HG02852 (cell line): ENCODE measurements at regions not wholly inside any gene's neighbourhood (a gene's known extent, or its start where the extent isn't known, plus 50 kb on each side); places are given as distances from the start of the nearest gene placed in this dataset.
"Not testable (repeated sequence)": the region's sequence is repeated elsewhere in the genome, so short reads cannot be mapped to it uniquely, and the experiment has no call there.

Source experiments
- ATAC-seq: cut with Tn5 transposase; IDR thresholded peaks from one replicate; pipeline ENCODE4 v1.9.1; 2021; ENCODE audit warnings: mild to moderate bottlenecking, moderate library complexity; ENCODE audit not compliant: unreplicated experiment

DNA sequence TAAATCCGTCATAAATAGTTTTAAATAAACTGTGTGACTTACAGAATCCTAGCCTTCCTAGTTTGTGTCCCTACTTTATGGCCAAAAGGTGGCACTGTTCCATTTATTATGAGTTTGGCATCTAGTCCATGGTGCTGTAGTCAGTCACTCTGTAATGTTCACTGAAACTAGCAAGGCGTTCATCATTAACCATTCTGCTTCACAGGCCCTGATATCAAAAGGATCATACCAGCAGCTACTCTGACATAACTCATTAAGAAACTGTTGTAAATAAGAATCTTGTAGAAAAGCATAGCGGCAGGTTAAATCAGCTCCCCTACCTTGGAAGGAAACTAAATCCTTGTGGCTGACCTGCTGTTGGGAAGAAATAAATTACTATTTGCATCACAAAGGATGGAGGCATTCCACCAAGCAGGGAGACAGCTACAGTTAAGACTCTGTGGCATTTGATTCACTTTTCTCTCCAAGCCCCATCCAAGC is 919.6 kb upstream of the DIAPH2 start:
- ATAC-seq, result peak; percentile 73

DNA sequence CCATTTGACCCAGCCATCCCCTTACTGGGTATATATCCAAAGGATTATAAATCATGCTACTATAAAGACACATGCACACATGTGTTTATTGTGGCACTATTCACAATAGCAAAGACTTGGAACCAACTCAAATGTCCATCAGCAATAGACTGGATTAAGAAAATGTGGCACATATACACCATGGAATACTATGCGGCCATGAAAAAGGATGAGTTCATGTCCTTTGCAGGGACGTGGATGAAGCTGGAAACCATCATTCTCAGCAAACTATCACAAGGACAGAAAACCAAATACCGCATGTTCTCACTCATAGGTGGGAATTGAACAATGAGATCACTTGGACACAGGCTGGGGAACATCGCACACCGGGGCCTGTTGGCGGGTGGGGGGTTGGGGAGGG is 913.4 kb upstream of the DIAPH2 start:
- not testable (repeated sequence) for ATAC-seq

DNA sequence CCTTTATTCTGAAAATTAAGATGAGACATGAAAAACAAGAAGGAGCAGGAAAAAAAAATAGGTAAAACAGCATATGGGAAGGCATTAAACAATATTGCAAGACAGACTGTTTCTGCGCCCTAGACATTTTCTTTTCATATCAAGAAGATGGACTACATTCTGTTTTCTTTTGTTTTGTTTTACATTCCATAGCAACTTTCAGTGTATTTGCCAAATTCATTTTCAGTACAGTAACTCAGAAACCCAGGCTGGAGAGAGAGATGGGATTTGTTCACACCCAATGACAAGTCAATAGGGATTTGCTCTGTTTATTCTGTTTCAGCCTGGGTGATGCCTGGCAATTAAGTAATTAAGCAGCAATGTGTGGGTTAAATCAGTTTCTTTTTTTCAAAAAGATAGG is 892.8 kb upstream of the DIAPH2 start:
- ATAC-seq, result no peak

DNA sequence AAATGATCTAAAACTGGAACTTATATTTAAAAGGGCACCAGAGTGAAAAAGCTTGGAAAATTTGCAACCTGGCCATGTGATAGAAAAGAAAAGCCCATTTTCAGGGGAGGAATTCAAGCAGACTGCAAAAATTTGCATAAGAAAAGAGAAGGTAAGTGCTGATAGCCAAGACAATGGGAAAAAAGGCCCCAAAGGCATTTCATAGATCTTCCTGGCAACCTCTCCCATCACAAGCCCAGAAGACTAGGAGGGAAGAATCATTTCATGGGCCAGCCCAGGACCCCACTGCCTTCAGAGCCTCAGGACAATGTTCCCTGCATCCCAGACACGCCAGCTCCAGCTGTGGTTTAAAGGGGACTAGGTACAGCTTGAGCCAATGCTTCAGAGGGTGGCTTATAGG is 887.3 kb upstream of the DIAPH2 start:
- no peak for ATAC-seq

DNA sequence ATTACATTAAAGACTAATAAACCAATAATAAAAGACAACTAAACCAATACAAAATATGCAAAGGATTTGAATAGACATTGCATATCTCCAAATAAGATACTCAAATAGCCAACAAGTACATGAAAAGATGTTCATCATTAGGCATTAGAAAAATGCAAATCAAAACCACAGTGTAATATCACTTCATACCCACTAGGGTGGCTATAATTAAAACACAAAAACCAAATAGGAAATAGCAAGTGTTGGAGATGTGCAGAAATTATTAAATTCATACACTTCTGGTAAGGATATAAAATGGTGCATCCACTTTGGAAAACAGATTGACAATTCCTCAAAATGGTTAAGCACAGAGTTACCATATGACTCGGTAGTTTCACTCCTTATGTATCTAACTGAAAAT is 860.8 kb upstream of the DIAPH2 start:
- ATAC-seq, result no peak

DNA sequence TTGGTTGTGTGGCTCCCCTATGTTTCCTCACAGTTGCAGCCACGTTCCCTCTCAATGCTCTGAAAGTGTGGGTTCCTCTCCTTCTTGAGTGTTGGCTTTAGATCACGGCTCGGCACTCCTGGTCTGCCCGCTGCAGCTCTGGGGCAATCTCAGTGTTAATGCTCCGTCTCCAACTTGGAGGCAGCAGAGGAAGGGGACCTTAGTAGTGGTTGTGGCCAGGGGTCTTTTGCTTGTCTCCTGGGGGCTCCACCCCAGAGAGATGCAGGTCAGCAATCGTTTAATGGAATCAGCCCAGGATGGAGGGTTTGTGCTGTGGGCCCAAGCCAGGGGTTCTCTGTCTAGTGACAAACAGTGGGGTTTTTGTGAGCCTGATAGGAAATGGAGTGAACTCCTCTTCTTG is 849.4 kb upstream of the DIAPH2 start:
- no peak for ATAC-seq

DNA sequence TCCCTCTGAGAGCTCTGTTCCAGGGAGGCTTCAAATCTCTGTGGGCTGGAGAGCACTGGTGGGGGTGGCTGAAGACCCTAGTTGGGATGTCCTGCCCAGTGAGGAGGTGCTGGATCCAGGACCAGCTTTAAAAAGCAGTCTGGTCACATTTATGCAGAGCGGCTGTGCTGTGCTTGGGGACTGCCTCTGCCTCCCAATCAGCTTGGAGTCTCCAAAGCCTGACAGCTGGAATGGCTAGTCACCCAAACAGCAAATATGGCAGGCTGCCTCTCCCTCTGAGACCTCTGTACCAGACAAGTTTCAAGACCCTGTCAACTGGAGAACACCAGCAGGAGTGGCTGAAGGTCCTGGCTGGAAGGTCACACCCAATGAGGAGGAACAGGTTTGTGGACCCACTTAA is 848.1 kb upstream of the DIAPH2 start:
- ATAC-seq, result no peak

DNA sequence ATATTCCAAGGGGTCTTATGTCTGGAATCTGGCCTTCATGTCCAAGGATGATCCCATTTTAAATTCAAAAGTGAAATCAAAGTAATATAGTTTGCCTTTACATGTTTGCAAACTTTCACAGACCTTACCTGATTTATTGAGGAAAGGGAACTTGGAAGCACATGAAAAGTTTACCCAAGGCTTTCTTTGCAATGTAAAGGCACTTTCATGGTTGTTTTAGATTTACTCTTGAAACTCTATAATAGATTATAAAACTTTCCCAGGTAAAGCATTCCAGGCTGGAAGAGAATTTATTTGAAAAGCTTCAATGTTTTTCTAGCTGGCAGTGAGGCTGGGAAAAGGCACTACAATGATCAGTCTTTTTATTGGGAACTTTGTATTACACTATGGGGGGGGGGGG is 842.8 kb upstream of the DIAPH2 start:
- no peak for ATAC-seq

DNA sequence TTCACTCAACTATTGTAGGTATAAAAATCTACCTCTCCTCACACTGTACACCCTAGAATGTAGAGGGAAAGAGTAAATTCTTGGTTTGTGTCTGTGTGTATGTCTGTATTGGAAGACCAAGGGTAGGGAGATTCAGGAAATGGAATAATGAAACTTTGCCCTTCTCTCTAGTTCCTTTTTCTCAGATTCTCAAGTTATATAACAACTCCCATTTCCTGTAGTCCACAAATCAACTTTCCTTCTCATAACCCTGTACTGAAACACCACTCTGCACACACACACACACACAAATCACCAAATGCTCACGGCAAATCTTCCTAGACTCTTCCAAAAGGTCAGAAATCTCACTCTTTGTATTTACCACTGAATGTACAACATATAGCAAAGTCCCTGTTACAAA is 824.5 kb upstream of the DIAPH2 start:
- no peak for ATAC-seq

DNA sequence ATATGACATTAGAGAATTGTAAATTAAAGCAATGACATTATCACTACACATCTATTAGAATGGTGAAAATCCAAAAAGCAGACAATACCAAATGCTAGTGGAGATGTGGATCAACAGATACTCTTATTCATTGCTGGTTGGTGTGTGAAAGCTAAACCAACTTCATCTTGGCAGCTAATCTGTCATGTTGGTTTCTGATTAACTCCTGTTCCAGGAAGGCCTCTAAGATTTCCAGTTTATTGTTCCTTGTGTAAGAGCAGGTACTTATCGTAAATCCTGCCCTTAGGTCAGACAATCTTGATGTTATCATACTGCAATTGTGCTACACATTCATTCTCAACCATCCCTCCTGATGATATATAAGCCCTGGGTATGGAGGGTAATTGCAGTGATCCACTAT is 809.0 kb upstream of the DIAPH2 start:
- ATAC-seq, result no peak

DNA sequence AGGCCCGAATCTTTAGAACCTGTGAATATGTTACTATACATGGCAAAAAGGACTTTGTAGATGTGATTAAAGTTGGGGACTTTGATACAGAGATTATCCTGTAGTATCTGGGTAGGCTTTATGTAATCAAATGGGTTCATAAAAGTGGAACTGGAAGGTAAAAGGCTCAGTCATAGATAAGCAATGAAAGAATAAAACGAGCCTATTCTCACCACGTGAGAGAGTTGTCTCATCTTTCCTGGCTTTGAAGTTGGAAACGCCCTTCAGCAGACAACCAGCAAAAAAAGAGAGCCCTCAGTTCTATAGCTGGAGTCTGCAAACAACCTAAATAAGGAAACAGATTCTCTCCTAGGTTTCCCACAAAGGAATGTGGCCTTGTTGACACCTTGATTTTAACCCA is 805.8 kb upstream of the DIAPH2 start:
- no peak for ATAC-seq

DNA sequence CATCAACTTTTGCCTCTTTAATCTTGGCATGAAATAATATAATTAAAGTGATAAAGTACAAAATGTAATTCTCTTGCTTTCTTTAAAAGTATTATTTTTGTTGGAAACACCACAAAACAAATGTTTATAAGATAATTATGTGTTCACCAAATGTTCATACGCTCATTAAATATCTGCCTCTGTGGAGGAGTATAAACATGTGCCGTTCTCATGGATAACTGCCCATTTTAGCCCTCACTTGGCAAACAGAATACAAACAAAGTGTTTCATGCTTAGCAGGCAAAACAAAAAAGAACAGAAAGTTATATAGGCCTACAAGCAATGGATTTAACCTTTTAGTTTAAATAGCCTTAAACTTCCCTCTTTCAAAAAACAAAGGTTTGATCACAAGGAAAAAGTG is 800.5 kb upstream of the DIAPH2 start:
- no peak for ATAC-seq

DNA sequence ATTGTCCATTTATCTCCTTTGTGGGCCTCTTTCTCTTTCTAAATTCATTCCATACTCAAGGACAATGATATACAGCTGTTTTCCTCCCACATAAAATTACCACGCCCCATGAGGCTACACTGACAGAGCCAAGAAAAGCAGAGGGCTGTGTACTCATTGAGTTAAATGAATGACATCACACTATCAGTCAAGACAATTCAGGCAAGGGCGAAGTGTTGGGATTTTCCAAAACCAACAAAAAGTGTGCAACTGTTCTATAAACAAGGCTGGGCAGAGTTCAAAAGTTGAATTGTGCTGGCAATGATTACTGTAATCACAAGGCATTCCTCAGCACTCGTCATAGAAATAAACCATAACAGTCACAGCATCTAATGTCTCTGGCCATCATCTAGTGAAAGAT is 799.6 kb upstream of the DIAPH2 start:
- no peak for ATAC-seq

DNA sequence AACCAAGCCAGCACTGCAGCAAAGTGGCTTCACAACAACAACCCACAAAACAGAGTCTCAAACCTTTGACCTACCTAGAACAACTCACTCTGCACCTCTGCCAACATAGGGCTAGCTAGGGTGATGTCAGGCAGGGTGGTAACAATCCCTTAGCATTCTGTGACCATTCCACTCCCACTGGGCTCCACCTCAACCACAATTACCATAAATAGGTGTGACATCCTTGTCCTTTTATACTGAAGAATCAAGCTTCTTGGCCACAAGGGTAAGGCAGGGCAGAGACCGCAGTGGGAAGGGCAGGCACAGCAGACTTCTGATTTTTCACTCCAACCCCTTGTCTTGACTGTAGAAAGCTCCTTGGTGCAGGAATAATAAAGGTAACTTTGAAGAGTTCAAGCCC is 795.4 kb upstream of the DIAPH2 start:
- no peak for ATAC-seq

DNA sequence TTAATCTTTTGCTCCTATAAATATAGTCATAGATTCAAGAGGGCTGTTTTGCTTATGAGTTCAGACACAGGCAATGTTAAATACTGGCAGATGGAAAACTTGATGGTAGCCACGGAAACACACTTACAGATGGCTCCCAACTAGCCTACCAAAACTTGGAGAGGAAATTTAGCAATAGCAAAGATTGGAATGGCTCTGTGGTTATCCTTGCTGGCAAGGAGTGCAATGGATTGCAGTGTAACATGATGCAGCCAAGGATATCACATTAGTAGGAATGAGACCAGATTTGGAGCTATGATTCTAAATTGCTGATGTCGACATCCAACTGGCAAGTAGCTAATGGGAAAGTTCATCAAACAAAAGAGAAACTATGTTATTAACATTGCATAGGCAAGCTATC is 791.0 kb upstream of the DIAPH2 start:
- no peak for ATAC-seq

DNA sequence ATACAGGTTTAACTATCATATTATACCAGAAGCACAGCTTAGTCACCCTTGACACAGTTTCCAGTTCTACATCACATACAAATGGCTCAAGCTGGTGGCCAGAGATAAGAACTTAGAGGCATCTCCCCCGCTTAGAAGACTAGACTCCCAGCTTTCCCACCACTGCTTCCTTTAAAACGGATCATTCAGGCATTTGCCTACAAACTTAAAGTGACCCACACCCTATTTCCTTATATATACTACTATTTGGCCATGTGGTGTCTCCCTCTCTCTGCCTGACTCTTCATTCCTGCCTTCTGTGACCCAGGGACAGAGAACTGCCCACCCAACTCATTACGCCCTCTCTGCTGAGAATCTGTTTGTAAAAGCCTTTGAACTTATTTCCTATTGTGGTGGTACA is 781.2 kb upstream of the DIAPH2 start:
- no peak for ATAC-seq

DNA sequence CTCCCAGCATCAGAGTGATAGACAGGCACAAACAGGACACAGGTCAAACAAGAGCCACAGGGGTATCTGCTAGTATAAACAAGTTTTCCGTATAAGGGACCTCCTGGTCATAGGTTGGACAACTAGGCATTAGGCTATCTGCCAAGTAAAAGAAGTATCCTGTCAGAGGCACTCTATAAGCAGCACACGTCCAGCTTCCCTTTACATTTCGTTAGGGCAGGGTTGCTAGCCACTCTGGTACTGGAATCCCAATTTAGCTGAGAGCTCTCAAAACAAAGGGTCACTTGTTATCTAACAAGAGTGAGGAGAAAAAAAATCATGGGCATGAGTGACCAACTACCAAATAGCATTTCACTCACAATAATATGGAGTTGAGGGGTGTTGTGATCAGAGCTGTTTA is 780.7 kb upstream of the DIAPH2 start:
- ATAC-seq, result no peak

DNA sequence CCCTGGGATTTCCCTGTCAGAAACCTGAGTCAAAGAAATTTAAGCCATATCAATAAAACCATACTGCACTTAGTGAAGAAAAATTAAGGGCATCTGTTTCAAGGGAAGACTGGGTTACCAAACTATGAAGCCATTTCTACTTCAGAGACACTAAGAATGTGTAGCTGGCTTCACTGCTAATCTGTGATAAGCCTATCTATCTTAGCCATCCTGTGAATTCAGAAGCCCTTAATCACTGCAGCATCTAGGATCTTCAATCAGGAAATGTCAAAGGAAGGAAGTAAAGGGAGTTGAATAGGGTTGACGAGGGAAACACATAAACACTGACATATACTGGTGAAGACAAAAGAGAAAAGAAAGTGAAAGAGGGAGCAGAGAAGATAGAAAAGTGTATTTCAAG is 777.6 kb upstream of the DIAPH2 start:
- no peak for ATAC-seq

DNA sequence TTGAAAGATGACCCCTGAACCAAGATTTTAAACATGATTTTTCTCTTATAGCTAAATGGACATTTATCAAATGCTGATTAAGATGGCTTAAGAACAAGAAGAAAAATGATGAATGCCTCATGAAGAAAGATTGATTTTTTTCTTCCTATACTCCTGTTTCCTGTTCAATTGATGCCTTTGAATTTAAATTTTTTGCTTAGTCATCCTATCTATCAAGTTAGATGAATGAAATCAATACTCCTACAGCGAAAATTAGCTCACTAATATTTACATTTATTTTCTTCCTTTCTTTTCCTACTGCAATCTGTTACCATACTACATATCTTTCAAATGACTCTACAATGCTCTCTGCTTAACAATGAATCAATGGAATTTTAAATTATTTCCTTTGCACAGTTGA is 773.6 kb upstream of the DIAPH2 start:
- no peak for ATAC-seq

DNA sequence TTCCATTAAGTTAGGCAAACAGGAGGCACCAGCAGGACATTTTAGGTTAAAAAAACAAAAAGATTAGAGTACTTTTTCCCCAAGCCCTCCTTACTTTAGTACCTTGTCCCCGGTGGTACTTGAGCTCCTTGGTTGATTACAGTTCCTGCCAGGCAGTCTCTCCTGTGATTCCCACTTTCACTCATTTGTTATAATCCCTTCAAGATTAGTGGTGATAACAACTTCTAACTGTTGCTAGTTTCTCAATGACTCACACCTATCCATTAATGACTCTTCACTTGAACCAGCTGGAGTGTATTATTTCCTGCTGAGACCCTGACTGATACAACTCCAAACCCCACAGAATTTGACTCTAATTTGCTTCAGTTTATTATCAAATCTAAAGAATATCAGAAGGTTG is 765.0 kb upstream of the DIAPH2 start:
- no peak for ATAC-seq

DNA sequence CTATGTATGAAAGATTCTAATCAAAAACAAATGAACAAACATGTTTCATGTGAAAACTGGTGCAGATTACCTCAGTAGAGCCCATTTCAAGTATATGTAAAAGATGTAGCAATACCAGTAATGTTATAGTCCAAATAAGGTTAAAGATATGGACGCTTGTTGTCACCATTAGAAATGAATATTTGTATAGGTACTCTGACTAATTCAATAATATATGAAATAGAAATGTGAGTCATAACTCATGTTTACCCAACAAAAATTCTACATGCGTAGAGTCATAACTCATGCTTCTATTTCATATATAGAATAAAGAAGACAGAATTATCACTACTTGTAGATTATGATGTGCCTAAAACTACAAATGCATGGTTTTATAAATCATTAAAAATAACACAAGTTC is 739.1 kb upstream of the DIAPH2 start:
- no peak for ATAC-seq

DNA sequence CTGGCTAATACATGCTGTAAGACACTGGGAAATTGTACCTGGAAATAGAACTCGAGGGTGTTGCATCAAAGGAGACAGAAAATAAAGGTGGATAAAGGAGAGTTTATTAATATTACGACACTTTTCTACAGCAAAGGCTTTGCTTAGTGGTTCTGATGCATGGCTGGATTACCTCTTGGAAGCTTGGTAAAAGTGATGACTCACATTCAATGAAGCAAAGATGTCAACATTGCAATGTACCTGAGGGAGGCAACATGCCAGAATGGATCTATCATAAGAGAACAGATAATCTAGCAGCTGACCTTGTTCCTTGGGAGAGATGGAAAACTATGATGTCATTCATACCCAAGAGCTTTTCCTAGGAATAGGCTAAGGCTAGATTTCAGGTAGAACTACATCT is 735.1 kb upstream of the DIAPH2 start:
- ATAC-seq, result no peak

DNA sequence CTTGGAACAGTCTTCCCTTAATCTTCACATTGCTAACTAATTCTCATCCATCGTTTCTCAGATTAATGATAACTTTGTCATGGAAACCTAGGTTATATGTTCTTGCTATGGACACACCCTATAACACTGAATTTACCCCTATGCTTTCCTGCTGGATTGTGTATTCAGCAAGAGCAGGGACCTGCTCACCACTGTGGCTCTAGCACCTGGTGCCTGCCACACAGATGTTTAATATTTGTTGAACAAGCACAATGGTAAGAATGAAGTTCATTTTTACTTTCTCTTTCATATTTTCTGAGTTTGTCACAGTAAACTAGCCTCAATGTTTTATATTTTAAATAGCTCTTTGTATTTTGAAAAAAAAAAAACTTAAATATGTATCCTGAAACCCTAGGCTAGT is 734.0 kb upstream of the DIAPH2 start:
- no peak for ATAC-seq

DNA sequence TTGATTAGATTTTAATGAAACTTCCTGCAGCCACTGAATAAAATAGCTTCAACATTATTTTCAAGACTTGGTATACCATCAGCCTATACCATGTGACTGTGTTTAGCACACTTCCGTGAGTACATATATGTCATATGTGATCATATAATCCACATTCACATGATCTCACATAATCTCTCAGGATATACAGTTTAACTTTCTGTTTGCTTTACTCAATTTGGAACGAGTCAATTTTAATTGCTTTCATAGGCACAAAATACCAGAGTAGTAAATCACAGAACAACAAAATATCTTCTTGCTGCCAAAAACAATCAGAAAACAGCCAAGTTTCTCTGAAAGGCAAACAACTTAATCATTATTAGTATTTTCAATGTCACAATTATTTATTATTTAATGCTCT is 731.1 kb upstream of the DIAPH2 start:
- ATAC-seq, result no peak
